ES-I3 (cell line): ENCODE measurements at regions not wholly inside any gene's neighbourhood (a gene's known extent, or its start where the extent isn't known, plus 50 kb on each side); places are given as distances from the start of the nearest gene placed in this dataset.
"Not testable (repeated sequence)": the region's sequence is repeated elsewhere in the genome, so short reads cannot be mapped to it uniquely, and the experiment has no call there.

ENCODE experiments used
- H3K36me3 ChIP-seq: 2 replicates; pipeline ENCODE4 v1.6.1; 2013; ENCODE audit warnings: mild to moderate bottlenecking, low read length, control low read depth, moderate library complexity; ENCODE audit not compliant: insufficient read depth
- H3K4me1 ChIP-seq: 2 replicates; pipeline ENCODE4 v1.6.1; 2013; ENCODE audit warnings: mild to moderate bottlenecking, control low read depth, low read length; ENCODE audit not compliant: insufficient read depth
- H3K9ac ChIP-seq: 2 replicates; pipeline ENCODE4 v1.6.1; 2013; ENCODE audit warnings: low read depth, mild to moderate bottlenecking, low read length, moderate library complexity
- H3K9me3 ChIP-seq: 2 replicates; pipeline ENCODE4 v1.6.1; 2013; ENCODE audit warnings: mild to moderate bottlenecking, low read length, moderate library complexity; ENCODE audit not compliant: control insufficient read depth, insufficient read depth

- H3K4me1 ChIP-seq: peaks cover 15% of the 10 kb centered on the region; the same call in 1 of the 2 replicates
- no peaks in the 10 kb centered on the region for H3K36me3 ChIP-seq
- no peak overlapping the region for H3K9ac ChIP-seq
- H3K9me3 ChIP-seq: no peaks in the 10 kb centered on the region
Observed at GRCh38 chr6:91081452-91082067, 494.7 kb upstream of the MAP3K7 start.

DNA sequence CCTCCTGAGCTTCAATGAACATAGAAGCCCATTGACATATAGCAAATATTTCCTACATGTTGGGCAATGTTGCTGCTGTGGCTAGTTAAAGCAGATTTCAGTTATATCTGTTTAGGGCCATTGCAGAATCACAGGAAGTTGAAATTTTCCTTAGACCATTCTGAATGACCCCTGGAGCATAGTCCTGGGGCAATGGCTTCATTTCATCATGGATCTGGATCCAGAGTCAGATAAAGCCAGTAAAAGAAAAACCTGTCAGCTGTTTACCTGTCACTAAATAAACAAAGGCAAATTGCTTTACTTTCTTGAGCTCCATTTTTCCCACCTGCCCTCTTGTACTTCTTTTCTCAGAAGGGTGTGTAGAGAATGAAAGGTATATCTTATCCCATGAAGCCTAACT lies 494.0 kb upstream of the MAP3K7 start:
- peaks cover 15% of the 10 kb centered on the region; the same call in 1 of the 2 replicates for H3K4me1 ChIP-seq
- no peak overlapping the region for H3K9ac ChIP-seq
- H3K36me3 ChIP-seq: no peaks in the 10 kb centered on the region
- H3K9me3 ChIP-seq: no peaks in the 10 kb centered on the region

DNA sequence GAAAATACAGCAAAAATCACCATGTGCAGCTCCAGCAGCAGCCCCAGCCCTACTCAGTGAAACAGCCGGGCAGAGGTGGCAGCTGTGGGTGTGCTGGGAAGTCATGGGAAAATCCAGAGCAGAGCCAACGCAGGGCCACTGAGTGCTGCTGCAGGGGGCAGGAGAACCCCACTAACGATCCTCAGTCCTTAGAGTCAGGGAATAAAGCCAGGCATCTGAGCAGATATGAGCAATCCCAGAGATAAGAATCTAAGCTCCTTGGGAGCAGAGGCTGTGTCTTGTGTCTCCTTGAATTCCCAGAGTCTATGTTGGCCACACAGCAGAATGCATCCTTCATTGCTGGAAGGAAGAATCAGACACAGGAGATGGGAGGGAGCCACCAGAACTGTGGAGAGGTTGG lies 493.1 kb upstream of the MAP3K7 start:
- no peaks in the 10 kb centered on the region for H3K9me3 ChIP-seq
- no peaks in the 10 kb centered on the region for H3K36me3 ChIP-seq
- no peak overlapping the region for H3K9ac ChIP-seq
- H3K4me1 ChIP-seq: peaks cover 15% of the 10 kb centered on the region; the same call in 1 of the 2 replicates

GRCh38 chr6:91075244-91075976 lies 488.5 kb upstream of the MAP3K7 start:
- H3K9me3 ChIP-seq: no peaks in the 10 kb centered on the region

GRCh38 chr6:91063362-91063761 lies 476.5 kb upstream of the MAP3K7 start:
- H3K9me3 ChIP-seq: no peaks in the 10 kb centered on the region
- no peak overlapping the region for H3K9ac ChIP-seq
- H3K36me3 ChIP-seq: no peaks in the 10 kb centered on the region
- no peaks in the 10 kb centered on the region for H3K4me1 ChIP-seq

More at GRCh38 chr6:91075244-91075976, 488.5 kb upstream of the MAP3K7 start:
- no peaks in the 10 kb centered on the region for H3K36me3 ChIP-seq
- no peaks in the 10 kb centered on the region for H3K4me1 ChIP-seq
- no peak overlapping the region for H3K9ac ChIP-seq

DNA sequence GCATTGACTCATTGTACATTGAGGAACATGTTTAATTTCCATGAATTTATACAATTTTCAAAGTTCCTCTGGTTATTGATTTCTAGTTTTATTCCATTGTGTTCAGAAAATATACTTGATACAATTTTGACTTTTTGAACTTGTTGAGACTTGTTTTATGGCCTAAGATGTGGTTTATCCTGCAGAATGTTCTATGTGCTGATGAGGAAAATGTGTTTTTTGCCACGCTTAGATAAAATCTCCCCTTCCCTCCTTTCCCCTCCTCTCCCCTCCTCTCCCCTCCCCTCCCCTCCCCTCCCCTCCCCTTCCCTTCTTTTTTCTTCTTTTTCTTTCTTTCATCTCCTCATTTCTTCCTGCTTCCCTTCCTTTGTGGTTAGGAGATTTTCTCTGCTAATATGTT lies 470.8 kb upstream of the MAP3K7 start:
- H3K36me3 ChIP-seq: no peaks in the 10 kb centered on the region
- no peak overlapping the region for H3K9ac ChIP-seq
- no peaks in the 10 kb centered on the region for H3K4me1 ChIP-seq
- peaks cover 3% of the 10 kb centered on the region; the same call in 1 of the 2 replicates for H3K9me3 ChIP-seq

DNA sequence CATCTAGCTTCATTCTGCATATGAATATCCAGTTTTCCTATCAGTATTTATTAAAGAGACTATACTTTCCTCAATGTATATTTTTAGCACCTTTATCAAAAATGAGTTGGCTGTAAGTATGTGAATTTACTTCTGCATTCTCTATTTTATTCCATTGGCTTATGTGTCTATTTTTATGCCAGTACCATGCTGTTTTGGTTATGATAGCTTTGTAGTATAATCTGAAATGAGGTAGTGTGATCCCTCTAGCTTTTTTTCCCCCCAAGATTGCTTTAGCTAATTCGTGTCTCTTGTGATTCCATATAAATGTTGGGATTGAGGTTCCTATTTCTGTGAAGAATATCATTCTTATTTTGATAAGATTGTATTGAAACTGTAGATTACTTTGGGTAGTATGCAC lies 469.1 kb upstream of the MAP3K7 start:
- H3K9ac ChIP-seq: no peak overlapping the region
- no peaks in the 10 kb centered on the region for H3K36me3 ChIP-seq
- peaks cover 3% of the 10 kb centered on the region; the same call in 1 of the 2 replicates for H3K9me3 ChIP-seq
- no peaks in the 10 kb centered on the region for H3K4me1 ChIP-seq

DNA sequence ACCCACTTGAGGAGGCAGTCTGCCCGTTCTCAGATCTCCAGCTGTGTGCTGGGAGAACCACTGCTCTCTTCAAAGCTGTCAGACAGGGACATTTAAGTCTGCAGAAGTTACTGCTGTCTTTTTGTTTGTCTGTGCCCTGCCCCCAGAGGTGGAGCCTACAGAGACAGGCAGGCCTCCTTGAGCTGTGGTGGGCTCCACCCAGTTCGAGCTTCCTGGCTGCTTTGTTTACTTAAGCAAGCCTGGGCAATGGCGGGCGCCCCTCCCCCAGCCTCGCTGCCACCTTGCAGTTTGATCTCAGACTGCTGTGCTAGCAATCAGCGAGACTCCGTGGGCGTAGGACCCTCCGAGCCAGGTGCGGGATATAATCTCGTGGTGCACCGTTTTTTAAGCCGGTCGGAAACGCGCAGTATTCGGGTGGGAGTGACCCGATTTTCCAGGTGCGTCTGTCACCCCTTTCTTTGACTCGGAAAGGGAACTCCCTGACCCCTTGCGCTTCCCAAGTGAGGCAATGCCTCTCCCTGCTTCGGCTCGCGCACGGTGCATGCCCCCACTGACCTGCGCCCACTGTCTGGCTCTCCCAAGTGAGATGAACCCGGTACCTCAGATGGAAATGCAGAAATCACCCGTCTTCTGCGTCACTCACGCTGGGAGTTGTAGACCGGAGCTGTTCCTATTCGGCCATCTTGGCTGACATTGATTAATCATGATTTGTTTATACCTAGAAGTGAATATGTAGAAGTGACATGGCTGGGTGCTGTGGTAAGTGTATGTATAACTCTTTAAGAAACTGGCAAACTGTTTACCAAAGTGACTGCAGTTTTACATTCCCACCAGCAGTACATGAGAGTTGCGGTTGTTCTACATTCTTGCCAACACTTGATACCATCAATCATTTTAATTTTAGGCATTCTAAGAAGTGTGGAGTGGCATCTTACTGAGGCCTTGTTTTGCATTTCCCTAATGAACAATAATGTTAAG lies 465.9 kb upstream of the MAP3K7 start:
- H3K4me1 ChIP-seq, H3K9me3 ChIP-seq, H3K36me3 ChIP-seq: not testable (repeated sequence)
- H3K9ac ChIP-seq: peak overlapping the region; percentile 51

GRCh38 chr6:91045161-91045560 lies 458.3 kb upstream of the MAP3K7 start:
- no peak overlapping the region for H3K9ac ChIP-seq

DNA sequence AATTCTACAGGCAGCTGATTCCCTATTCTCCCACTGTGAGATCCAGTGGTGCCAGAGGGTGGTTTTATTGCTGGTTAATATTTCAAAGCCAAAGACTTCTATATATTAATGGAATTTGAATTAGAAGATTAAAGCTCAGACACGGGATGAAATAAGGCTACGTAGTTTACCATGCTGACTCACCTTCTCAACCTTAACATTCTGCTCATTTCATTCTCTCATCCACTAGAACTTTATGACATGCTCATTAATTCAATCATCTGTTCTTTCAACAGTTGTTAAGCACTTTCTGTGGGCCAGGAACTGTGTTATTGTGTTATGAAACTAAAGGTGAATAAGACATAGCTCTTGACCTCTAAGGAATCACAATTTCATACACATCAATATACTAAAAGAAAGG lies 456.9 kb upstream of the MAP3K7 start:
- H3K36me3 ChIP-seq: no peaks in the 10 kb centered on the region
- H3K4me1 ChIP-seq: no peaks in the 10 kb centered on the region
- H3K9me3 ChIP-seq: no peaks in the 10 kb centered on the region
- H3K9ac ChIP-seq: no peak overlapping the region

More at GRCh38 chr6:91045161-91045560, 458.3 kb upstream of the MAP3K7 start:
- no peaks in the 10 kb centered on the region for H3K4me1 ChIP-seq
- no peaks in the 10 kb centered on the region for H3K36me3 ChIP-seq
- no peaks in the 10 kb centered on the region for H3K9me3 ChIP-seq

- H3K36me3 ChIP-seq: no peaks in the 10 kb centered on the region
- no peaks in the 10 kb centered on the region for H3K9me3 ChIP-seq
- no peak overlapping the region for H3K9ac ChIP-seq
- no peaks in the 10 kb centered on the region for H3K4me1 ChIP-seq
Observed at GRCh38 chr6:91042656-91043055, 455.8 kb upstream of the MAP3K7 start.

DNA sequence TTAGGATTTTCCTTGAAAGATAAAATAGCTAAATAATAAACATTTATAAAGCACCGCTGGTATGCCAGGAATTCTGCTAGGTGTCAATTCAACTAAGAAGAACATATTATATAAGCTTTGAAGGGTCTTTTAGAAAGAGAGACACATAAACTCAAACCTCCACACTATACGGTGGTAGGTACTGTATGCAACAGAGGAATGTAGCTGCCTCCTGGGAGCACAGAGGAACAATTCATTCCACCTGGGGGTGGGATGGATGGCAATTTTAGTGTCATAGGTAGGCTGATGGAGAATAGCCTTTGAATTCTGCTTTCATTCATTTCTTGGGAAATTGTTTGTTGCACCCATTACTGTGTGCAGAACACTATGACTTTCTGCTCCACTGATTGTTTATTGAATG lies 447.1 kb upstream of the MAP3K7 start:
- Histone ChIP-seq H3K36me3 (no peaks in the 10 kb centered on the region), H3K9ac (no peak overlapping the region), H3K9me3 (no peaks in the 10 kb centered on the region), H3K4me1 (peaks cover 5% of the 10 kb centered on the region; the same call in 1 of the 2 replicates)

DNA sequence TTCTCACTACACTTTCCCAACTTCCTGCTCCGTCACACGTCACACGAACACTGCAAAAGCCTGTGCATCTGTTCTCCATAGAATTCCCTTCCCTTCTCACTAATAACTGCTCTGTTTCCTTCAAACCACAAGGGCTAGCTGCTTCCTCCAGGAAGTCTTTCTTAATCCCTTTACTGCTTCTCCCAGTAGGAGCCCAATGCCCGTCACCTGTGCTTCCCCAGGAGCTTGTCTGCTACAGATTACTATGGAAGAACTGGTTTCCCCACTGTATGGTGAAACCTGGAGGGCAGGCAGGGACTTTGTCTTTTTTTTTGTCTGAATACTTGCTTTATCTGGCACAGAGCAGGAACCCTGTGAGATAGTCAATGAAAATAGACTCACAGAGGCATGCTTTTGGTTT lies 444.7 kb upstream of the MAP3K7 start:
- Histone ChIP-seq H3K36me3 (no peaks in the 10 kb centered on the region), H3K9me3 (no peaks in the 10 kb centered on the region), H3K9ac (no peak overlapping the region), H3K4me1 (peaks cover 5% of the 10 kb centered on the region; the same call in 1 of the 2 replicates)

- no peaks in the 10 kb centered on the region for H3K36me3 ChIP-seq
- H3K4me1 ChIP-seq: peaks cover 5% of the 10 kb centered on the region; the same call in 1 of the 2 replicates
- H3K9ac ChIP-seq: no peak overlapping the region
- H3K9me3 ChIP-seq: no peaks in the 10 kb centered on the region
Observed at GRCh38 chr6:91029211-91029610, 442.3 kb upstream of the MAP3K7 start.
